Heart right ventricle (tissue), 16 donors: ENCODE measurements at regions not wholly inside any gene's neighbourhood (a gene's known extent, or its start where the extent isn't known, plus 50 kb on each side); places are given as distances from the start of the nearest gene placed in this dataset.

Experiments used
- ATAC-seq, 8 donors: fragments of 200-7000 bp; cut with Tn5 transposase; one replicate each; pipeline ENCODE4 v1.9.1; 2020; ENCODE audit warnings: mild to moderate bottlenecking in 8 of 8, moderate library complexity in 8 of 8, moderate number of reproducible peaks in 1 of 8
- DNase-seq, 2 donors: peaks; one replicate each; pipeline ENCODE4 v3.0.0-alpha.2; 2020
- H3K27ac ChIP-seq, 10 donors: fragments of 200-600 bp; sonication (generic) in 2 of 10; one replicate each; pipeline versions ENCODE4 v1.5.0 to v1.8.0; 2020 to 2022; ENCODE audit warnings: mild to moderate bottlenecking in 3 of 10
- H3K27me3 ChIP-seq, 7 donors: fragments of 200-600 bp; one replicate each; pipeline ENCODE4 v1.8.0; 2021 to 2022; ENCODE audit warnings: mild to moderate bottlenecking in 2 of 7
- H3K36me3 ChIP-seq, 9 donors: fragments of 200-600 bp; sonication (generic) in 1 of 9; one replicate each; pipeline versions ENCODE4 v1.5.0 to v1.8.0; 2020 to 2022; ENCODE audit warnings: mild to moderate bottlenecking in 2 of 9
- H3K4me1 ChIP-seq, 9 donors: fragments of 200-600 bp; sonication (generic) in 1 of 9; one replicate each; pipeline versions ENCODE4 v1.5.0 to v1.8.0; 2020 to 2022; ENCODE audit warnings: mild to moderate bottlenecking in 4 of 9
- H3K4me3 ChIP-seq, 10 donors: fragments of 200-600 bp; sonication (generic) in 2 of 10; one replicate each; pipeline versions ENCODE4 v1.5.0 to v1.8.0; 2020 to 2022; ENCODE audit warnings: mild to moderate bottlenecking in 7 of 10, moderate library complexity in 2 of 10
- H3K9me3 ChIP-seq, 11 donors: fragments of 200-600 bp in 10 of 11; sonication (generic) in 2 of 11; one replicate each; pipeline versions ENCODE4 v1.5.0 to v1.8.0; 2013 to 2022; ENCODE audit warnings: mild to moderate bottlenecking in 2 of 11, control low read depth in 1 of 11, moderate library complexity in 1 of 11
- CTCF ChIP-seq, 9 donors: fragments of 200-600 bp; sonication (generic) in 2 of 9; IDR thresholded peaks; one replicate each; pipeline versions ENCODE4 v1.5.0 to v1.8.0; 2021 to 2022; ENCODE audit warnings: antibody characterized with exemption in 9 of 9, mild to moderate bottlenecking in 5 of 9, moderate library complexity in 1 of 9
- WGBS, 2 donors: extraction: QIAGEN DNeasy Blood & Tissue Kit; methylation state at CpG; one replicate each; pipeline ENCODE4 v1.1.7; 2013; ENCODE audit warnings: inconsistent platforms in 1 of 2; 5-methylcytosine and 5-hydroxymethylcytosine counted together
- intact Hi-C, 10 donors: fragments of 100-400 bp; cut with DNase I; formaldehyde crosslinking; loops; one replicate each; pipeline versions ENCODE4 v1.11.1 to v1.14.2; 2022
- donor health status: Arrhythmogenic right ventricular cardiomyopathy.
- donor health status: ischemic (EF 13 %, LVEDD 7.1; RV severe dilation, severe dysfunction).
- donor health status: healthy with polysubstance abuse.
- donor health status: DM: no; HTN: yes; CAD: no.
- donor health status: DM: no; HTN: no; CAD: no.
- donor health status: ischemic (EF 25% LVEDD 6.9; RV normal size, moderate dysfunction).
- donor health status: ischemic (EF 25% LVEDD 5.7; RV mildly dilated, moderate dysfunction).
- donor health status: healthy.
- donor health status: DM: yes; HTN: yes; CAD: no.
- donor health status: Ischemic cardiomyopathy.
- donor health status: ischemic (EF 35%, LVEDD 5.7; RV mildly dilated, moderate dysfunction).
- donor health status: nonischemic (EF 11% LVEDD 7.7; RV severe dilation, severe dysfunction).
- donor health status: DM: yes; HTN: yes; CAD: no.
- donor health status: PGD.
- donor health status: ischemic (EF 29% LVEDD 5.4; RV normal size, mild dysfunction).
- donor health status: nonischemic (EF 23%, LVEDD 6.1; RV moderate dilation, normal function).

- peaks cover 0 to 8% (median 0%) of the 10 kb centered on the region in 11 donors for H3K9me3 ChIP-seq
- no peaks in the 10 kb centered on the region for H3K27me3 ChIP-seq
- H3K4me3 ChIP-seq: no peak overlapping the region
- no peaks in the 10 kb centered on the region for H3K4me1 ChIP-seq
- no peaks in the 10 kb centered on the region for H3K36me3 ChIP-seq
- no peak for TF ChIP-seq CTCF (IDR thresholded peaks at IDR 0.05)
- intact Hi-C loops: no loop called here
- DNase-seq: no peak
- no peak for ATAC-seq
- H3K27ac ChIP-seq: no peak overlapping the region
- WGBS, 2 donors: 56 to 57% methylated on average over 1 of the region's 1 CpG
These were observed 390.4 kb downstream of the SI start for GRCh38 chr3:164687902-164688301.

GRCh38 chr3:164687211-164687610, 391.1 kb downstream of the SI start:
- no peak for ATAC-seq
- Histone ChIP-seq H3K27ac (no peak overlapping the region), H3K4me1 (no peaks in the 10 kb centered on the region), H3K27me3 (no peaks in the 10 kb centered on the region), H3K9me3 (peaks cover 0 to 1% (median 0%) of the 10 kb centered on the region in 11 donors), H3K4me3 (no peak overlapping the region), H3K36me3 (no peaks in the 10 kb centered on the region)
- intact Hi-C loops: no loop called here
- 64 to 85% methylated on average over 3 of the region's 3 CpGs for WGBS, 2 donors
- TF ChIP-seq CTCF (IDR thresholded peaks at IDR 0.05): no peak
- no peak for DNase-seq

DNA sequence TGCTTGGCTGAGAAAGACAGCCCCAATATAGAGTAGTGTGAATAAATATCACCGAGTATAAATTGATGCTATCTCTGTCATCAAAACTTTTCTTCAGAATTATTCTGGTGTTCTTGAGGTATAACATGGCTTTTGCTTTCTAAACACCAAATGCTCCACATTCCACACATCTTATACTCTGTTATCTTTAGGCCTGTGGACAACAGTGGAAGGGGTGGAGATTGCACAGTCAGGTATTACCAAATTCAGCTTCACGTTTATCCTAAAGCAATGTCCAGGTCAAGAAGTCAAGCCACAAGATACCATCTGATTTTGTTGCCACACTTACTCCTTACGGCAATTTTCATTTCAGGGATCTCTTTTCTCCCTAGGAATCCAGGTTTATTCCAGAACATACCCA, 394.8 kb downstream of the SI start:
- WGBS, 2 donors: 57 to 66% methylated on average over 3 of the region's 3 CpGs
- intact Hi-C loops: no loop called here

DNA sequence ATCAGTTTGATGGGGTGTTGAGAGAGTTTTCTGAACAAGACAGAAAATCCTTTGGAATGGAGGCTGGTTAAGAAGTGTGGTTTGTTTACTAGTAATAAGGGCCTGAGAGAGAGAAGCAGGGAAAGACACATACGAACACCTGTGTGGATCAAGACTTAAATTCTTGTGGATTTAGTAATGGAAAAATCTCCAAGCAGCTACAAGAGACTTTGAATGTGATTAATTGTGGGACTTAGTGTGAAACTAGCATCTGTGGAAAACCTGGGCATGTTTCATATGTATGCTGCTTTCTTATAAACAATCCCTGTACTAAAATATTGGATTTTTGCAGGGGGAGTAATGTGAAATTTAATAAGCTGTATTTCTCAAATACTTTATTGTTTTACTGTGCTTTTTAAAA, 399.1 kb downstream of the SI start:
- no peaks in the 10 kb centered on the region for H3K9me3 ChIP-seq
- no peaks in the 10 kb centered on the region for H3K4me1 ChIP-seq
- DNase-seq: no peak
- intact Hi-C loops: no loop called here
- no peaks in the 10 kb centered on the region for H3K36me3 ChIP-seq
- no peaks in the 10 kb centered on the region for H3K27me3 ChIP-seq
- no peak for ATAC-seq
- TF ChIP-seq CTCF (IDR thresholded peaks at IDR 0.05): no peak
- H3K27ac ChIP-seq: no peak overlapping the region
- 61 to 63% methylated on average over 1 of the region's 1 CpG for WGBS, 2 donors
- no peak overlapping the region for H3K4me3 ChIP-seq

More for the DNA sequence above, 394.8 kb downstream of the SI start:
- DNase-seq: no peak
- Histone ChIP-seq H3K27ac (no peak overlapping the region), H3K9me3 (no peaks in the 10 kb centered on the region), H3K36me3 (no peaks in the 10 kb centered on the region), H3K27me3 (no peaks in the 10 kb centered on the region), H3K4me1 (no peaks in the 10 kb centered on the region), H3K4me3 (no peak overlapping the region)
- no peak for ATAC-seq
- no peak for TF ChIP-seq CTCF (IDR thresholded peaks at IDR 0.05)

DNA sequence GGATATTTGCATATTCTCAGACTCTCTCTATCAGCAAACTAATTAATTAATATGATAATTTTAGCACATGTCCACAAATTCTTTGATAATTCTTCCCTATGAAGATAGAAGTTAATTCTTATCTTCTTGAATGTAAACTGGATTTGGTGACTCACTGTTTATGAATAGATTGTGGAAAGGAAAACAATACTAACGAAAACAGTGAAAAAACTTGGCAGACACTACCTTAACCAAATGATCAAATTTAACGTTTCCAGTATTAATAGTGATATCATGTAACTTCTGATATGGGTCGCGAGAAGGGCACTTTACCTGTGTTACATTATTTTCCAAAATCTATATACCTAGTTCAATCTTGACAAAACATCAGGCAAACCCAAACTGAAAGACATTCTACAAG, 401.0 kb downstream of the SI start:
- Histone ChIP-seq H3K27me3 (no peaks in the 10 kb centered on the region), H3K4me3 (no peak overlapping the region), H3K4me1 (no peaks in the 10 kb centered on the region), H3K27ac (no peak overlapping the region), H3K9me3 (no peaks in the 10 kb centered on the region), H3K36me3 (no peaks in the 10 kb centered on the region)
- no peak for TF ChIP-seq CTCF (IDR thresholded peaks at IDR 0.05)
- no peak for DNase-seq
- intact Hi-C loops: no loop called here
- ATAC-seq: no peak
- WGBS, 2 donors: 50 to 67% methylated on average over 4 of the region's 4 CpGs
